ENCODE measurements at regions not wholly inside any gene's neighbourhood (a gene's known extent, or its start where the extent isn't known, plus 50 kb on each side); places are given as distances from the start of the nearest gene placed in this dataset.

GRCh38 chr14:76974365-76974764, 54.1 kb downstream of the IRF2BPL start:
- no peak for DNase-seq
- in situ Hi-C loops (cut with MboI; ENCODE audit: low pct_unique_long_range_greater_than_20kb, low sequenced_read_pairs) = no loop called here

GRCh38 chr14:76971549-76971948, 57.0 kb downstream of the IRF2BPL start:
- no peak for DNase-seq
- in situ Hi-C loops (cut with MboI; ENCODE audit: low pct_unique_long_range_greater_than_20kb, low sequenced_read_pairs) = no loop called here

- in situ Hi-C loops (cut with MboI; ENCODE audit: low pct_unique_long_range_greater_than_20kb, low sequenced_read_pairs) = no loop called here
Measured at GRCh38 chr14:76968621-76969063, 59.9 kb downstream of the IRF2BPL start.

GRCh38 chr14:76967788-76968187, 60.7 kb downstream of the IRF2BPL start:
- DNase-seq = no peak
- in situ Hi-C loops (cut with MboI; ENCODE audit: low pct_unique_long_range_greater_than_20kb, low sequenced_read_pairs) = no loop called here

More at GRCh38 chr14:76968621-76969063, 59.9 kb downstream of the IRF2BPL start:
- DNase-seq = no peak

GRCh38 chr14:76965232-76965631, 63.3 kb downstream of the IRF2BPL start:
- in situ Hi-C loops (cut with MboI; ENCODE audit: low pct_unique_long_range_greater_than_20kb, low sequenced_read_pairs) = no loop called here
- DNase-seq = no peak

- in situ Hi-C loops (cut with MboI; ENCODE audit: low pct_unique_long_range_greater_than_20kb, low sequenced_read_pairs) = no loop called here
- no peak for DNase-seq
Measured at GRCh38 chr14:76964695-76965094, 63.8 kb downstream of the IRF2BPL start.

- in situ Hi-C loops (cut with MboI; ENCODE audit: low pct_unique_long_range_greater_than_20kb, low sequenced_read_pairs) = no loop called here
- no peak for DNase-seq
Measured at GRCh38 chr14:76963372-76963771, 65.1 kb downstream of the IRF2BPL start.

- in situ Hi-C loops (cut with MboI; ENCODE audit: low pct_unique_long_range_greater_than_20kb, low sequenced_read_pairs) = no loop called here
- DNase-seq = no peak
Measured at GRCh38 chr14:76962303-76962660, 66.2 kb downstream of the IRF2BPL start.

- in situ Hi-C loops (cut with MboI; ENCODE audit: low pct_unique_long_range_greater_than_20kb, low sequenced_read_pairs) = no loop called here
- peak; percentile 98 for DNase-seq
Measured at GRCh38 chr14:76961631-76962302, 66.7 kb downstream of the IRF2BPL start.

- in situ Hi-C loops (cut with MboI; ENCODE audit: low pct_unique_long_range_greater_than_20kb, low sequenced_read_pairs) = no loop called here
- peak; percentile 24 for DNase-seq
Measured at GRCh38 chr14:76958980-76959710, 69.4 kb downstream of the IRF2BPL start.

- DNase-seq = no peak
- in situ Hi-C loops (cut with MboI; ENCODE audit: low pct_unique_long_range_greater_than_20kb, low sequenced_read_pairs) = no loop called here
Measured at GRCh38 chr14:76958020-76958979, 70.2 kb downstream of the IRF2BPL start.

- in situ Hi-C loops (cut with MboI; ENCODE audit: low pct_unique_long_range_greater_than_20kb, low sequenced_read_pairs) = no loop called here
- DNase-seq = peak; percentile 30
Measured at GRCh38 chr14:76957224-76957891, 71.2 kb downstream of the IRF2BPL start.

GRCh38 chr14:76956316-76957090, 72.0 kb downstream of the IRF2BPL start:
- in situ Hi-C loops (cut with MboI; ENCODE audit: low pct_unique_long_range_greater_than_20kb, low sequenced_read_pairs) = no loop called here
- DNase-seq = peak; percentile 95

- in situ Hi-C loops (cut with MboI; ENCODE audit: low pct_unique_long_range_greater_than_20kb, low sequenced_read_pairs) = no loop called here
- DNase-seq = peak; percentile 89
Measured at GRCh38 chr14:76955575-76956315, 72.8 kb downstream of the IRF2BPL start.

GRCh38 chr14:76954394-76955190, 73.9 kb downstream of the IRF2BPL start:
- DNase-seq = no peak

GRCh38 chr14:76953311-76953945, 75.1 kb downstream of the IRF2BPL start:
- peak; percentile 50 for DNase-seq
- in situ Hi-C loops (cut with MboI; ENCODE audit: low pct_unique_long_range_greater_than_20kb, low sequenced_read_pairs) = no loop called here

More at GRCh38 chr14:76954394-76955190, 73.9 kb downstream of the IRF2BPL start:
- in situ Hi-C loops (cut with MboI; ENCODE audit: low pct_unique_long_range_greater_than_20kb, low sequenced_read_pairs) = no loop called here

- in situ Hi-C loops (cut with MboI; ENCODE audit: low pct_unique_long_range_greater_than_20kb, low sequenced_read_pairs) = no loop called here
- DNase-seq = no peak
Measured at GRCh38 chr14:76951166-76951565, 77.3 kb downstream of the IRF2BPL start.

All from KBM-7 (cell line).